Mesodermal cell (in vitro differentiated cells): ENCODE measurements at regions not wholly inside any gene's neighbourhood (a gene's known extent, or its start where the extent isn't known, plus 50 kb on each side); places are given as distances from the start of the nearest gene placed in this dataset.

ENCODE experiments used
- H3K27ac ChIP-seq: 2 replicates; pipeline ENCODE4 v1.7.0; 2013; ENCODE audit warnings: mild to moderate bottlenecking, low read depth, low read length, moderate library complexity; ENCODE audit not compliant: severe bottlenecking
- H3K36me3 ChIP-seq: 2 replicates; pipeline ENCODE4 v1.7.1; 2013; ENCODE audit warnings: mild to moderate bottlenecking, low read length, moderate library complexity; ENCODE audit not compliant: control insufficient read depth, insufficient read depth
- H3K4me1 ChIP-seq: one replicate; pipeline ENCODE4 v1.7.1; 2013; ENCODE audit warnings: mild to moderate bottlenecking, low read length; ENCODE audit not compliant: insufficient read depth, control insufficient read depth, poor library complexity, severe bottlenecking
- H3K4me3 ChIP-seq: 2 replicates; pipeline ENCODE4 v1.7.0; 2013; ENCODE audit warnings: low read length, control low read depth, mild to moderate bottlenecking; ENCODE audit not compliant: insufficient read depth, poor library complexity, severe bottlenecking; ENCODE audit errors: extremely low read depth
- H3K9me3 ChIP-seq: 2 replicates; pipeline ENCODE4 v1.7.1; 2013; ENCODE audit warnings: mild to moderate bottlenecking, low read length, moderate library complexity; ENCODE audit not compliant: control insufficient read depth
- WGBS, 2 experiments: methylation state at CpG; one replicate each; pipeline ENCODE4 v1.1.5; 2013; ENCODE audit warnings: missing lambda C conversion rate in 2 of 2; ENCODE audit not compliant: insufficient coverage in 2 of 2; 5-methylcytosine and 5-hydroxymethylcytosine counted together

- H3K36me3 ChIP-seq, result no peaks in the 10 kb centered on the region
- no peak overlapping the region for H3K4me3 ChIP-seq
- no peak overlapping the region for H3K27ac ChIP-seq
- WGBS, 2 experiments, result 93 to 100% methylated on average over 2 of the region's 3 CpGs
- peaks cover 4% of the 10 kb centered on the region for H3K9me3 ChIP-seq
- H3K4me1 ChIP-seq, result no peaks in the 10 kb centered on the region
Measured at GRCh38 chr9:126208216-126208758, 118.3 kb upstream of the MVB12B start.

GRCh38 chr9:126211441-126212074 is 115.1 kb upstream of the MVB12B start:
- Histone ChIP-seq H3K27ac (no peak overlapping the region), H3K4me1 (no peaks in the 10 kb centered on the region), H3K36me3 (no peaks in the 10 kb centered on the region), H3K9me3 (peaks cover 4% of the 10 kb centered on the region), H3K4me3 (no peak overlapping the region)
- 84 to 96% methylated on average over 3 of the region's 3 CpGs for WGBS, 2 experiments

- Histone ChIP-seq H3K36me3 (no peaks in the 10 kb centered on the region), H3K9me3 (peaks cover 7% of the 10 kb centered on the region)
- 81 to 84% methylated on average over 4 of the region's 4 CpGs for WGBS, 2 experiments
Measured at GRCh38 chr9:126215486-126215885, 111.1 kb upstream of the MVB12B start.

GRCh38 chr9:126216826-126217225 is 109.8 kb upstream of the MVB12B start:
- Histone ChIP-seq H3K9me3 (peaks cover 14% of the 10 kb centered on the region), H3K4me3 (no peak overlapping the region), H3K36me3 (no peaks in the 10 kb centered on the region), H3K4me1 (no peaks in the 10 kb centered on the region), H3K27ac (no peak overlapping the region)
- WGBS, 2 experiments, result 80% methylated on average over 1 of the region's 4 CpGs; no CpG with 5 or more reads in 1 of the 2 experiments

More at GRCh38 chr9:126215486-126215885, 111.1 kb upstream of the MVB12B start:
- Histone ChIP-seq H3K4me1 (no peaks in the 10 kb centered on the region), H3K4me3 (no peak overlapping the region), H3K27ac (no peak overlapping the region)

GRCh38 chr9:126217250-126217653 is 109.4 kb upstream of the MVB12B start:
- Histone ChIP-seq H3K4me3 (no peak overlapping the region), H3K36me3 (no peaks in the 10 kb centered on the region), H3K27ac (no peak overlapping the region), H3K4me1 (no peaks in the 10 kb centered on the region), H3K9me3 (peaks cover 16% of the 10 kb centered on the region)
- WGBS, 2 experiments, result 86% methylated on average over 1 of the region's 5 CpGs; no CpG with 5 or more reads in 1 of the 2 experiments

GRCh38 chr9:126217797-126218196 is 108.8 kb upstream of the MVB12B start:
- no peak overlapping the region for H3K27ac ChIP-seq
- 83 to 84% methylated on average over 4 to 5 of the region's 7 CpGs for WGBS, 2 experiments
- no peaks in the 10 kb centered on the region for H3K4me1 ChIP-seq
- no peak overlapping the region for H3K4me3 ChIP-seq
- H3K9me3 ChIP-seq, result peaks cover 16% of the 10 kb centered on the region
- H3K36me3 ChIP-seq, result no peaks in the 10 kb centered on the region

GRCh38 chr9:126218359-126219125 is 108.1 kb upstream of the MVB12B start:
- Histone ChIP-seq H3K36me3 (no peaks in the 10 kb centered on the region), H3K27ac (no peak overlapping the region), H3K4me1 (no peaks in the 10 kb centered on the region), H3K4me3 (no peak overlapping the region), H3K9me3 (peaks cover 12% of the 10 kb centered on the region)
- 91 to 93% methylated on average over 10 of the region's 10 CpGs for WGBS, 2 experiments

GRCh38 chr9:126219166-126219565 is 107.5 kb upstream of the MVB12B start:
- 84 to 100% methylated on average over 2 of the region's 2 CpGs for WGBS, 2 experiments

GRCh38 chr9:126219648-126220063 is 107.0 kb upstream of the MVB12B start:
- Histone ChIP-seq H3K27ac (no peak overlapping the region), H3K9me3 (peaks cover 12% of the 10 kb centered on the region), H3K4me3 (no peak overlapping the region), H3K36me3 (no peaks in the 10 kb centered on the region), H3K4me1 (no peaks in the 10 kb centered on the region)
- WGBS, 2 experiments, result 90 to 91% methylated on average over 7 to 8 of the region's 11 CpGs

More at GRCh38 chr9:126219166-126219565, 107.5 kb upstream of the MVB12B start:
- Histone ChIP-seq H3K27ac (no peak overlapping the region), H3K36me3 (no peaks in the 10 kb centered on the region), H3K4me1 (no peaks in the 10 kb centered on the region), H3K4me3 (no peak overlapping the region), H3K9me3 (peaks cover 12% of the 10 kb centered on the region)

GRCh38 chr9:126221480-126221879 is 105.1 kb upstream of the MVB12B start:
- Histone ChIP-seq H3K9me3 (peaks cover 12% of the 10 kb centered on the region), H3K4me3 (no peak overlapping the region), H3K27ac (no peak overlapping the region), H3K36me3 (no peaks in the 10 kb centered on the region), H3K4me1 (no peaks in the 10 kb centered on the region)
- WGBS, 2 experiments, result 63 to 80% methylated on average over 1 to 2 of the region's 2 CpGs
